ENCODE measurements at regions not wholly inside any gene's neighbourhood (a gene's known extent, or its start where the extent isn't known, plus 50 kb on each side); places are given as distances from the start of the nearest gene placed in this dataset.
"Not testable (repeated sequence)": the region's sequence is repeated elsewhere in the genome, so short reads cannot be mapped to it uniquely, and the experiment has no call there.

DNA sequence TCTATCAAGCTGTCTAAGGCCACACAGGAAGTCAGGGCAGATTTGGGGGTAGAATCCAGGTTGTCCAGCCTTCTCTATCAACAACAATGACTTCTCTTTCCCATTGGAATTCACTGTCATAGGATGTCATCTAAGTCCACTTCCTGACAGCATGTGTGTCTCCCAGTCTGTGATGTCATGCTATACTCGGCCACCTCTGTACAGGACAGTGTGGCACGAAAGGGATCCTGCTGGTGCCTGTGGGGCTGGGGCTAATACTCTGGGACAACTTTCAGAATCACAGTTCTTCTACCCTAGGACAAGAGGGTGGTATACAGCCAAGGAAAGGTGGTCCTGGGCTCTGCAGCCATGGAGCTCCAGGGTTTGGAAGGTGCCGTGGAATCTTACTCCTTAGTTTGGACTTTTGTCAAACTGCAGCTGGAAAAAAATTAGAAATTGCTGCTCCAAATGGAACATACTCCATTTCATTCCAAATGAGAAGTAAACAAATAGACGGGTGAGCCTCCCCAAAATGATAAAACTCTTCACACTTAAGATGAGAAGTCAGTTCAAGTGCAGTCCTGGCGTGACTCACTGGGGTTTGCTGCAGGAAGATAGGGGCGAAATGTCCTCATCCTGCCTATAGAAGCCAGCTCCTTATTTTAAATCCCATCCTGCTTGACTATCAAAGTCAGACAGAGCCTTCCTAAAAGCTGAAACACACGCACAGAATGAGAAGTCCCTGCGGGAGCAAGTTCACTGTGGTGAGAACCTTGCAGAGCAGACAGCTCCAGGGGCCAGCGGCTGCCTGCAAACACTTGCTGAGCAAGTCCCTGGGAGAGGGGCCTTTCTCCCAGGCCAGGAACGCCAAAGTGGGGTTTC lies 144.2 kb upstream of the PLGLB2 start:
- H3K4me1 ChIP-seq (ENCODE audit: insufficient read depth, low read length); CTCF ChIA-PET; H3K9me3 Mint-ChIP-seq; H3K27me3 Mint-ChIP-seq; DNase-seq; H3K4me1 Mint-ChIP-seq; H3K36me3 ChIP-seq (ENCODE audit: insufficient read depth, low read length); H3K27ac Mint-ChIP-seq; H3K9me3 ChIP-seq (ENCODE audit: low read length); H3K4me3 Mint-ChIP-seq; H3K36me3 Mint-ChIP-seq; H3K27ac ChIP-seq (ENCODE audit: low read depth, low read length); POLR2A ChIA-PET; H3K4me3 ChIP-seq (ENCODE audit: low read length); H3K27me3 ChIP-seq (ENCODE audit: insufficient read depth, low read length, poor library complexity, severe bottlenecking): not testable (repeated sequence)

DNA sequence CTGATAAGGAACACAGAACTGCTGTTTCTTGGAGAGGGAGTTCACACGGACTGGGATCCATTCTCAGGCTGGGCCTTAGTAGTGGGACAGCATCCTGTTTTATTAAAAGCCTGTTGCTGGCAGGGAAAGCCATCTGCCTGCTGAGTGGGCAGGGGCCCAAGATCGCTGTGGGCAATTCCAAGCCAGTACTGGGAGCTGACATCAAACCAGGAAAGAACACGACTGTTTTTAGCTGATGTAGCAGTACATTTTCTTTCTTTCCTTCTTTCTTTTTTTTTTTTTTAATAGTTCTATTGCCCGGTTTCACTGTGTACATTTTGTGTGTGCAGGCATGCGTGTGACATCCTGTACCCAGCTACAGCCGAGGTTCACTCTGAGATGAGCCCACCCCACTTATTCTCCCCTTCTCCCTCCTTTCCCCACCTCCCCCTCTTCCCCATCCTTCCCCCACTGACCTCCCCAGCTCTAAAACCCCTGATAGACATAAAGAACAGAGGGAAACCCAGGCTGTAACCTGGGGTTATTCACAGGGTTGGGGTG lies 143.5 kb upstream of the PLGLB2 start:
- H3K4me1 Mint-ChIP-seq; H3K4me3 Mint-ChIP-seq; H3K27ac ChIP-seq (ENCODE audit: low read depth, low read length); H3K27me3 Mint-ChIP-seq; H3K27ac Mint-ChIP-seq; H3K4me1 ChIP-seq (ENCODE audit: insufficient read depth, low read length); H3K9me3 ChIP-seq (ENCODE audit: low read length); H3K36me3 Mint-ChIP-seq; DNase-seq; H3K27me3 ChIP-seq (ENCODE audit: insufficient read depth, low read length, poor library complexity, severe bottlenecking); CTCF ChIA-PET; H3K4me3 ChIP-seq (ENCODE audit: low read length); H3K9me3 Mint-ChIP-seq; H3K36me3 ChIP-seq (ENCODE audit: insufficient read depth, low read length); POLR2A ChIA-PET: not testable (repeated sequence)

DNA sequence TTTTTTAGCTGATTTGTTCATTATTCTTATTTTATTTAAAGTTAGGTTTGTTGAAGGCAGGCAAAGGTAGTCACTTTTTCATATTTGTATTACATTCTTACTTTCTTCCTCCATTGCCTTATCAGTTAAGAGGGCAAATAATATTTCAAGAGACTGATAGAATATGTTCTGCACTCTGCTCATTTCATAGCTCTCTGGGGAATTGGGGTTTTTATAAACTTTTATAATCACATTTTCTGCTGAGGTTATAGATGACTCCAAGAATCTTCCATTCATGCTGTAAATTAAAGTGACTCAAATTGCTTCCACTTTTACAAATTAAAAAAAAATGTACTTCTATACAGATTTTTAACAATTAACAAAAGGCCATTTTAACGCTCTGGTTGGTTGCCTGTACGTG lies 142.9 kb upstream of the PLGLB2 start:
- POLR2A ChIA-PET; H3K4me3 ChIP-seq (ENCODE audit: low read length); H3K4me3 Mint-ChIP-seq; H3K9me3 ChIP-seq (ENCODE audit: low read length); H3K9me3 Mint-ChIP-seq; CTCF ChIA-PET; H3K4me1 ChIP-seq (ENCODE audit: insufficient read depth, low read length); H3K36me3 Mint-ChIP-seq; DNase-seq; H3K36me3 ChIP-seq (ENCODE audit: insufficient read depth, low read length); H3K27me3 Mint-ChIP-seq; H3K27ac Mint-ChIP-seq; H3K4me1 Mint-ChIP-seq; H3K27ac ChIP-seq (ENCODE audit: low read depth, low read length); H3K27me3 ChIP-seq (ENCODE audit: insufficient read depth, low read length, poor library complexity, severe bottlenecking): not testable (repeated sequence)

DNA sequence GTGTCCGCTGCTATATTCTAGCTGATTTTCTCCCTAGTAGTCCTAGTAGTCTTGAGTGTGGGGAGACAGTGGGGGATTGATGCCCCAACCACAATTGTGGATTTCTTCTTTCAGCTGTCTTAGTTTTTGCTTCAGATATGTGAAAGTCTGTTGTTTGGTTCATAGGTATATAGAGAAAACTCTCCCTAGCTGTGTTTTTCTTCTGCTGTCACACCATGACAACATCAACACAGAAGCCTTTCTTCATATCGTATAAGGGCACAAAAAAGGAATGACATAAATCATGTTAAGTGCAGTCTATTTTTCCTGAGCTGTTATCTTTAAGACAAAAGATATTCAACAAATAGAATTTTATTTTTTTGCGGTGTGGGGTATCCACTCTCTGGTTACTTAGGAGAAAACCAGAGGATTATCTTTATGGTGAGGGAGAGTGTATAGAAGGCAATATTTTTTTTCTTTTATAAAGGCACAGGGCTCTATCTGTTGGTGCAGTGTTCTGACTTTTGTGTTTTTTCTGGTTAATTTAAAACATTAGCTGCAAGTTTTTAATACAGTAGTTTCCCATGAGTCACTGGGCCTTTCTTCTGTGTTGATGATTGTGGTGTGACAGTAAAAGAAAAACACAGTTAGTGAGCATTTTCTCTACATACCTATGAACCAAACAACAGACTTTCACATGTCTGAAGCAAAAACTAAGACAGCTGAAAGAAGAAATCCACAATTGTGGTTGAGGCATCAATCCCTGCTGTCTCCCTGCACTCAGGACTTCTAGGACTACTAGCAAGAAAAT lies 139.3 kb upstream of the PLGLB2 start:
- H3K4me3 Mint-ChIP-seq; H3K4me1 Mint-ChIP-seq; H3K27me3 Mint-ChIP-seq; H3K27ac Mint-ChIP-seq; H3K4me3 ChIP-seq (ENCODE audit: low read length); H3K4me1 ChIP-seq (ENCODE audit: insufficient read depth, low read length); H3K9me3 ChIP-seq (ENCODE audit: low read length); H3K27ac ChIP-seq (ENCODE audit: low read depth, low read length); CTCF ChIA-PET; H3K36me3 Mint-ChIP-seq; H3K9me3 Mint-ChIP-seq; H3K27me3 ChIP-seq (ENCODE audit: insufficient read depth, low read length, poor library complexity, severe bottlenecking); POLR2A ChIA-PET; H3K36me3 ChIP-seq (ENCODE audit: insufficient read depth, low read length); DNase-seq: not testable (repeated sequence)

DNA sequence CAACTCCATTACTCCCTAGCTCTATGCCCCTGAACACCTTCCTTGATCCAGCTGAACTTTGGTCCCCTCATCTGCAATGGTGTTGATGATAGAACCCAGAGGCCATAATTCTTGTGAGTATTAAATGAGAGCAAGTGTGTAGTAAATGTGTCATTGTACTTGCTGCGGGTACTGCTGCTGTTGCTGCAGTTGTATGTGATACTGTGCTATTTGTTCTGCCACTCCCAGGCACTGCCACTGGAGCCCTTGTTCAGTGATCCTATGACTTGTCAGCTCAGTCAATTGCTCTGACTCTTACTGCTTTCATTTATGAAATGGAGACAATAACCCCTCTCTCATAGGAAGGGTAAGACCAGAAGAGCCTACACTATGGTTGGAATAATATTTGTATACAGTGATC lies 136.9 kb upstream of the PLGLB2 start:
- H3K36me3 Mint-ChIP-seq; H3K27ac Mint-ChIP-seq; H3K9me3 ChIP-seq (ENCODE audit: low read length); DNase-seq; H3K4me3 ChIP-seq (ENCODE audit: low read length); H3K9me3 Mint-ChIP-seq; H3K27me3 Mint-ChIP-seq; H3K4me3 Mint-ChIP-seq; H3K27me3 ChIP-seq (ENCODE audit: insufficient read depth, low read length, poor library complexity, severe bottlenecking); POLR2A ChIA-PET; CTCF ChIA-PET; H3K4me1 Mint-ChIP-seq; H3K36me3 ChIP-seq (ENCODE audit: insufficient read depth, low read length); H3K27ac ChIP-seq (ENCODE audit: low read depth, low read length); H3K4me1 ChIP-seq (ENCODE audit: insufficient read depth, low read length): not testable (repeated sequence)

DNA sequence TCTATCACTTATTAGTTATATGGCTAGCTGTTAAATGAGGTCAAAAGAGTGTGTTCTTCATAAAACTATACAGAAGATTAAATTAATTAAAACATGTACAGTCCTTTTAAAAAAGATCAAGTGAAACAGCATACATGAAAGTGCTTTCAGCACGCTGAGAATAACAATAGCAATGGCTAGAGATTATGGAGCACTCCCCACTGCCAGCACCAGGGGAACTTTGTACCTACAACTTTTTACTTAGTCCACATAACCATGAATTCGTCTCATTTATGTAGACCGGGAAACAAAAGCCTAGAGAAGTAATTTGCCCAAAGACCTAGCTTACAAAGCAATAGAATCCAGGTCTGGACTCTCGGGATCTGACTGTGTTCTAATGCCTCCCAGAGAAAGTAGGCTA lies 136.5 kb upstream of the PLGLB2 start:
- H3K27ac ChIP-seq (ENCODE audit: low read depth, low read length); H3K27ac Mint-ChIP-seq; H3K4me3 ChIP-seq (ENCODE audit: low read length); DNase-seq; H3K4me1 ChIP-seq (ENCODE audit: insufficient read depth, low read length); POLR2A ChIA-PET; CTCF ChIA-PET; H3K27me3 Mint-ChIP-seq; H3K36me3 ChIP-seq (ENCODE audit: insufficient read depth, low read length); H3K9me3 ChIP-seq (ENCODE audit: low read length); H3K36me3 Mint-ChIP-seq; H3K9me3 Mint-ChIP-seq; H3K4me1 Mint-ChIP-seq; H3K4me3 Mint-ChIP-seq; H3K27me3 ChIP-seq (ENCODE audit: insufficient read depth, low read length, poor library complexity, severe bottlenecking): not testable (repeated sequence)

DNA sequence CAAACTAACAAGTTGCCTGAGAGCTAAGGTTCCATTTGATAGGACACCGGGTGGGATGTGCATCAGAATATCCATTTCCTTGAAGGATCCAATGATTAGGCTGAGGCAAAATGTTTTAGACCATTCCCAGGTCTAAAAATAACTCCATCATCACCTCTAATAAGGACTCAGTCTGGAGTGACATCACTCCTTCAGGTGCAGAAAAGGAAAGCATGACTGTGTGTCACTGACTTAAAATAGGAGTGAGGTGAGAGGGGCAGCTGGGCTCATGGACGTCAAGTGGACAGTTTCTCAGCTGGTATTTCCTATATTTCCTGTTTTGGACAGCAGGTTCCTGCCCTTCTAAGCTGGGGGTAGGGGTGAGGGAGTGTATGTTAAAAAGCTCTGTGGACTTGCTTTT lies 135.9 kb upstream of the PLGLB2 start:
- H3K9me3 Mint-ChIP-seq; H3K4me3 Mint-ChIP-seq; H3K27me3 Mint-ChIP-seq; CTCF ChIA-PET; H3K4me1 Mint-ChIP-seq; H3K27me3 ChIP-seq (ENCODE audit: insufficient read depth, low read length, poor library complexity, severe bottlenecking); H3K4me3 ChIP-seq (ENCODE audit: low read length); POLR2A ChIA-PET; H3K27ac ChIP-seq (ENCODE audit: low read depth, low read length); H3K9me3 ChIP-seq (ENCODE audit: low read length); H3K4me1 ChIP-seq (ENCODE audit: insufficient read depth, low read length); H3K36me3 Mint-ChIP-seq; H3K27ac Mint-ChIP-seq; H3K36me3 ChIP-seq (ENCODE audit: insufficient read depth, low read length); DNase-seq: not testable (repeated sequence)

DNA sequence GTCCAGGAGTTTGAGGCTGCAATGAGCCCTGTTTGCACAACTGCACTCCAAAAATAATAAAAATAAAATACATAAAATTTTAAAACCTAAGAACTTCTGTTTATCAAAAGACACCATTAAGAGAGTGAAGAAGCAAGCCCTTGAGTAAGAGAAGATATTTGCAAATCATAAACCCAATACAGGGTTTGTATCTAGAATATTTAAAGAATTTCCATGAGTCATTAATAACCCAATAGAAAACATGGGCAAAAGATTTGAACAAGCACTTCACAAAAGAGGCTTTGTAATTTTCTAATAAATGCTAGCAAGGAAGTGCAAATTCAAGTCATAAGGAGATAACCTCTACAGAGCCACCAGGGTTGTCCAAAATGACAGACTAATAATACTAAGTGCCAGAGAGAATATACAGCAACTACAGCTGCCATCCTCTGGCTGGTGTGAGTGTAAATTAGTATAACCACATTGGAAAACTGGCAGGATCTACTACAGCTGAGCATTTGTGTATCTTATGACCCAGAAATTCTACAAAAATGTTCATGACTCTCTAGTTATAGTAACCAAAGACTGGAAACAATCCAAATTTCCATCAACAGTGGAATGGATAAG lies 133.0 kb upstream of the PLGLB2 start:
- H3K36me3 ChIP-seq (ENCODE audit: insufficient read depth, low read length); H3K4me3 ChIP-seq (ENCODE audit: low read length); H3K27me3 Mint-ChIP-seq; H3K27me3 ChIP-seq (ENCODE audit: insufficient read depth, low read length, poor library complexity, severe bottlenecking); CTCF ChIA-PET; H3K4me3 Mint-ChIP-seq; H3K36me3 Mint-ChIP-seq; H3K4me1 Mint-ChIP-seq; H3K9me3 Mint-ChIP-seq; DNase-seq; H3K9me3 ChIP-seq (ENCODE audit: low read length); H3K27ac ChIP-seq (ENCODE audit: low read depth, low read length); H3K27ac Mint-ChIP-seq; POLR2A ChIA-PET; H3K4me1 ChIP-seq (ENCODE audit: insufficient read depth, low read length): not testable (repeated sequence)
